ENCODE measurements at regions not wholly inside any gene's neighbourhood (a gene's known extent, or its start where the extent isn't known, plus 50 kb on each side); places are given as distances from the start of the nearest gene placed in this dataset.

- in situ Hi-C loops (cut with MboI) = no loop called here
- no peak for ATAC-seq
Measured at GRCh38 chr6:167471548-167471930, 146.7 kb downstream of the TTLL2 start.

GRCh38 chr6:167472148-167472547 is 147.3 kb downstream of the TTLL2 start:
- no peak for ATAC-seq
- H3K4me1 ChIP-seq (replicated peaks in 1 of 2; ENCODE audit: control insufficient read depth in 2 of 2, insufficient read depth in 2 of 2, low read length in 2 of 2) = peaks cover 0 to 5% of the 10 kb centered on the region in 2 experiments; a peak in 2 of 5 replicates
- H3K79me2 ChIP-seq (ENCODE audit: control insufficient read depth, insufficient read depth, low read length) = no peaks in the 10 kb centered on the region
- no TSS peak for BruUV-seq (replicated peaks)
- ChIA-PET POLR2A (no interaction called here), CTCF (ENCODE audit: low intra/inter-chr PET ratio) (no interaction called here)
- FAIRE-seq = no peak
- no peak overlapping the region for H2AFZ ChIP-seq (ENCODE audit: low read depth, low read length)
- in situ Hi-C loops (cut with MboI) (no loop called here), intact Hi-C loops (cut with micrococcal nuclease) (no loop called here)
- H3K4me3 ChIP-seq = no peak overlapping the region
- H3K27me3 ChIP-seq (ENCODE audit: control insufficient read depth in 2 of 2, insufficient read depth in 2 of 2, low read length in 2 of 2) = peaks cover 36 to 78% of the 10 kb centered on the region in 2 experiments
- WGBS (ENCODE audit: insufficient coverage, low coverage, missing lambda C conversion rate) = 11% methylated on average over 4 of the region's 4 CpGs
- H4K20me1 ChIP-seq (replicated peaks; ENCODE audit: control insufficient read depth, insufficient read depth, low read length) = 0 out of 2 replicates have a peak, but pooled peaks cover 2% of the 10 kb centered on the region
- no peak overlapping the region for H3K27ac ChIP-seq (ENCODE audit: extremely low read depth, low read depth, low read length)
- no peak overlapping the region for H3K4me2 ChIP-seq (ENCODE audit: insufficient read depth, low read length)
- H3K9me3 ChIP-seq (replicated peaks; ENCODE audit: control insufficient read depth, insufficient read depth, low read depth, low read length) = no peaks in the 10 kb centered on the region; the same call in 1 of the 2 replicates
- no peak for DNase-seq (ENCODE audit: extremely low read depth in 1 of 4, low spot score in 3 of 4)
- H3K9ac ChIP-seq (ENCODE audit: insufficient read depth in 1 of 2, low read depth in 2 of 2, low read length in 2 of 2) = no peak overlapping the region
- no peaks in the 10 kb centered on the region for H3K36me3 ChIP-seq (ENCODE audit: control insufficient read depth, insufficient read depth, low read length)
- H3K9me1 ChIP-seq (ENCODE audit: control insufficient read depth, insufficient read depth, low read length) = no peaks in the 10 kb centered on the region
- no peak for TF ChIP-seq KLF13 (tag; IDR thresholded peaks at IDR 0.05; ENCODE audit: borderline replicate concordance, low read depth)
- TF ChIP-seq CCAR2 (IDR thresholded peaks at IDR 0.05; ENCODE audit: low read depth, low read length) = no peak
- TF ChIP-seq, protein P1, sequence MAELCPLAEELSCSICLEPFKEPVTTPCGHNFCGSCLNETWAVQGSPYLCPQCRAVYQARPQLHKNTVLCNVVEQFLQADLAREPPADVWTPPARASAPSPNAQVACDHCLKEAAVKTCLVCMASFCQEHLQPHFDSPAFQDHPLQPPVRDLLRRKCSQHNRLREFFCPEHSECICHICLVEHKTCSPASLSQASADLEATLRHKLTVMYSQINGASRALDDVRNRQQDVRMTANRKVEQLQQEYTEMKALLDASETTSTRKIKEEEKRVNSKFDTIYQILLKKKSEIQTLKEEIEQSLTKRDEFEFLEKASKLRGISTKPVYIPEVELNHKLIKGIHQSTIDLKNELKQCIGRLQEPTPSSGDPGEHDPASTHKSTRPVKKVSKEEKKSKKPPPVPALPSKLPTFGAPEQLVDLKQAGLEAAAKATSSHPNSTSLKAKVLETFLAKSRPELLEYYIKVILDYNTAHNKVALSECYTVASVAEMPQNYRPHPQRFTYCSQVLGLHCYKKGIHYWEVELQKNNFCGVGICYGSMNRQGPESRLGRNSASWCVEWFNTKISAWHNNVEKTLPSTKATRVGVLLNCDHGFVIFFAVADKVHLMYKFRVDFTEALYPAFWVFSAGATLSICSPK (IDR thresholded peaks at IDR 0.05; ENCODE audit: borderline replicate concordance) = no peak
- TF ChIP-seq, protein P2, sequence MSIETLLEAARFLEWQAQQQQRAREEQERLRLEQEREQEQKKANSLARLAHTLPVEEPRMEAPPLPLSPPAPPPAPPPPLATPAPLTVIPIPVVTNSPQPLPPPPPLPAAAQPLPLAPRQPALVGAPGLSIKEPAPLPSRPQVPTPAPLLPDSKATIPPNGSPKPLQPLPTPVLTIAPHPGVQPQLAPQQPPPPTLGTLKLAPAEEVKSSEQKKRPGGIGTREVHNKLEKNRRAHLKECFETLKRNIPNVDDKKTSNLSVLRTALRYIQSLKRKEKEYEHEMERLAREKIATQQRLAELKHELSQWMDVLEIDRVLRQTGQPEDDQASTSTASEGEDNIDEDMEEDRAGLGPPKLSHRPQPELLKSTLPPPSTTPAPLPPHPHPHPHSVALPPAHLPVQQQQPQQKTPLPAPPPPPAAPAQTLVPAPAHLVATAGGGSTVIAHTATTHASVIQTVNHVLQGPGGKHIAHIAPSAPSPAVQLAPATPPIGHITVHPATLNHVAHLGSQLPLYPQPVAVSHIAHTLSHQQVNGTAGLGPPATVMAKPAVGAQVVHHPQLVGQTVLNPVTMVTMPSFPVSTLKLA (conservative IDR thresholded peaks at IDR 0.05) = no peak

More at GRCh38 chr6:167471548-167471930, 146.7 kb downstream of the TTLL2 start:
- H3K27me3 ChIP-seq (ENCODE audit: control insufficient read depth in 2 of 2, insufficient read depth in 2 of 2, low read length in 2 of 2) = peaks cover 37 to 74% of the 10 kb centered on the region in 2 experiments
- H4K20me1 ChIP-seq (replicated peaks; ENCODE audit: control insufficient read depth, insufficient read depth, low read length) = 0 out of 2 replicates have a peak, but pooled peaks cover 2% of the 10 kb centered on the region
- no TSS peak for BruUV-seq (replicated peaks)
- H2AFZ ChIP-seq (ENCODE audit: low read depth, low read length) = no peak overlapping the region
- no peak for FAIRE-seq
- H3K4me3 ChIP-seq = no peak overlapping the region
- no peak overlapping the region for H3K9ac ChIP-seq (ENCODE audit: insufficient read depth in 1 of 2, low read depth in 2 of 2, low read length in 2 of 2)
- ChIA-PET CTCF (ENCODE audit: low intra/inter-chr PET ratio) (no interaction called here), POLR2A (no interaction called here)
- WGBS (ENCODE audit: insufficient coverage, low coverage, missing lambda C conversion rate) = under 1% methylated on average over 10 of the region's 10 CpGs
- TF ChIP-seq TCF7L2 (IDR thresholded peaks at IDR 0.05; ENCODE audit: low read depth, low read length) (no peak), PHB2 (IDR thresholded peaks at IDR 0.05; ENCODE audit: low read depth) (no peak), SMARCA4 (IDR thresholded peaks at IDR 0.05) (no peak), ZNF551 (CRISPR knock-in tag; IDR thresholded peaks at IDR 0.05) (no peak), PHB (CRISPR knock-in tag; IDR thresholded peaks at IDR 0.05) (no peak), CCNT2 (IDR thresholded peaks at IDR 0.05; ENCODE audit: borderline replicate concordance, extremely low read depth, insufficient read length, low read depth, low read length) (no peak), LEF1 (IDR thresholded peaks at IDR 0.05) (no peak)
- H3K79me2 ChIP-seq (ENCODE audit: control insufficient read depth, insufficient read depth, low read length) = no peaks in the 10 kb centered on the region
- H3K9me1 ChIP-seq (ENCODE audit: control insufficient read depth, insufficient read depth, low read length) = no peaks in the 10 kb centered on the region
- no peak overlapping the region for H3K4me2 ChIP-seq (ENCODE audit: insufficient read depth, low read length)
- H3K27ac ChIP-seq (ENCODE audit: extremely low read depth, low read depth, low read length) = no peak overlapping the region
- no peak for DNase-seq (ENCODE audit: extremely low read depth in 1 of 4, low spot score in 3 of 4)
- H3K36me3 ChIP-seq (ENCODE audit: control insufficient read depth, insufficient read depth, low read length) = no peaks in the 10 kb centered on the region
- H3K4me1 ChIP-seq (replicated peaks in 1 of 2; ENCODE audit: control insufficient read depth in 2 of 2, insufficient read depth in 2 of 2, low read length in 2 of 2) = peaks cover 0 to 5% of the 10 kb centered on the region in 2 experiments; a peak in 2 of 5 replicates
- intact Hi-C loops (cut with micrococcal nuclease) = no loop called here
- no peaks in the 10 kb centered on the region; the same call in 1 of the 2 replicates for H3K9me3 ChIP-seq (replicated peaks; ENCODE audit: control insufficient read depth, insufficient read depth, low read depth, low read length)
